HEK293T (cell line): ENCODE measurements at regions not wholly inside any gene's neighbourhood (a gene's known extent, or its start where the extent isn't known, plus 50 kb on each side); places are given as distances from the start of the nearest gene placed in this dataset.

Source experiments
- BHLHE40 ChIP-seq: fragments of 450-650 bp; IDR thresholded peaks from 2 replicates; pipeline ENCODE4 v1.6.1; 2016; ENCODE audit warnings: mild to moderate bottlenecking, moderate library complexity, borderline replicate concordance
- CTBP1 ChIP-seq: fragments of 450-650 bp; IDR thresholded peaks from 2 replicates; pipeline ENCODE4 v1.6.1; 2016; ENCODE audit warnings: borderline replicate concordance
- ELF4 ChIP-seq: fragments of 450-650 bp; IDR thresholded peaks from 2 replicates; pipeline ENCODE4 v1.6.1; 2017; ENCODE audit warnings: antibody characterized with exemption
- FOXA1 ChIP-seq: fragments of 450-650 bp; IDR thresholded peaks from 2 replicates; pipeline ENCODE4 v1.6.1; 2016; ENCODE audit warnings: mild to moderate bottlenecking
- FOXK2 ChIP-seq: fragments of 450-650 bp; IDR thresholded peaks from 2 replicates; pipeline ENCODE4 v1.6.1; 2016; ENCODE audit warnings: mild to moderate bottlenecking
- FOXM1 ChIP-seq: fragments of 450-650 bp; IDR thresholded peaks from 2 replicates; pipeline ENCODE4 v1.6.1; 2017; ENCODE audit warnings: mild to moderate bottlenecking, borderline replicate concordance
- HDGF ChIP-seq: fragments of 450-650 bp; IDR thresholded peaks from 2 replicates; pipeline ENCODE4 v1.6.1; 2017; ENCODE audit warnings: antibody characterized with exemption, borderline replicate concordance
- L3MBTL2 ChIP-seq: fragments of 450-650 bp; conservative IDR thresholded peaks from 2 replicates; pipeline ENCODE4 v1.6.1; 2016; ENCODE audit warnings: mild to moderate bottlenecking
- LEF1 ChIP-seq: fragments of 450-650 bp; IDR thresholded peaks from 2 replicates; pipeline ENCODE4 v1.6.1; 2017; ENCODE audit warnings: mild to moderate bottlenecking, borderline replicate concordance
- NFRKB ChIP-seq: fragments of 450-650 bp; IDR thresholded peaks from 2 replicates; pipeline ENCODE4 v1.6.1; 2016; ENCODE audit warnings: mild to moderate bottlenecking, moderate library complexity
- SP1 ChIP-seq: fragments of 450-650 bp; IDR thresholded peaks from 2 replicates; pipeline ENCODE4 v1.6.1; 2017
- SUZ12 ChIP-seq: fragments of 450-650 bp; IDR thresholded peaks from 2 replicates; pipeline ENCODE4 v1.6.1; 2016; ENCODE audit warnings: mild to moderate bottlenecking
- TARDBP ChIP-seq: fragments of 450-650 bp; IDR thresholded peaks from 2 replicates; pipeline ENCODE4 v1.6.1; 2016
- ZNF384 ChIP-seq: fragments of 450-650 bp; IDR thresholded peaks from 2 replicates; pipeline ENCODE4 v1.6.1; 2016

DNA sequence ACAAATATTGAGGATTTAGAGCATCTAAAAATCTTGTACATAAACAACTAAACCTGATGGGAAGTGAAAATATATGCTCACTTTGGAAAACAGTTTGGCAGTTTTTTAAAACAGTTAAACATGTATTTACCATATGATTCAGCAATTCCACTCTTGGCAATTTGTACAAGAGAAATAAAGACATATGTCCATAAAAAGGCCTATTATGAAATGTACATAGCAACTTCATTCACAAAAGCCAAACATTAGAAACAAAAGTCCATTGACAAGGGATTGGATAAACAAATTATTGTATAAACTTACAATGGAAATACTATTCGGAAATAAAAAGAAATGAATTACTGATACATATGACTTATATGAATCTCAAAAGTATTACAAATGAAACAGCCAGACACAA, 196.2 kb upstream of the SLC24A2 start:
- TF ChIP-seq SP1: no peak
- no peak for TF ChIP-seq TARDBP
- no peak for TF ChIP-seq NFRKB
- no peak for TF ChIP-seq FOXA1
- TF ChIP-seq SUZ12: no peak
- no peak for TF ChIP-seq BHLHE40
- no peak for TF ChIP-seq LEF1
- TF ChIP-seq CTBP1: no peak
- TF ChIP-seq FOXM1: no peak
- TF ChIP-seq ELF4: no peak
- TF ChIP-seq HDGF: no peak
- TF ChIP-seq ZNF384: no peak
- TF ChIP-seq L3MBTL2: no peak
- TF ChIP-seq FOXK2: no peak
